Ovary (tissue), 7 donors: ENCODE measurements at regions not wholly inside any gene's neighbourhood (a gene's known extent, or its start where the extent isn't known, plus 50 kb on each side); places are given as distances from the start of the nearest gene placed in this dataset.

Experiments
- DNase-seq, 5 donors: peaks; one replicate each; pipeline ENCODE4 v3.0.0-alpha.2; 2019 to 2020
- H3K27ac ChIP-seq, 2 donors: fragments of 200-600 bp; one replicate each; pipeline versions ENCODE4 v1.5.1 to v1.8.0; 2019 to 2022
- H3K27me3 ChIP-seq: fragments of 200-600 bp; one replicate; pipeline ENCODE4 v1.8.0; 2022
- H3K36me3 ChIP-seq: fragments of 200-600 bp; sonication (generic); one replicate; pipeline ENCODE4 v1.5.1; 2019
- H3K4me1 ChIP-seq: one replicate; pipeline ENCODE4 v1.8.1; 2013; ENCODE audit warnings: mild to moderate bottlenecking, moderate library complexity; ENCODE audit not compliant: insufficient read depth
- H3K4me3 ChIP-seq: fragments of 200-600 bp; sonication (generic); one replicate; pipeline ENCODE4 v1.5.1; 2017
- H3K9me3 ChIP-seq, 2 donors: fragments of 200-600 bp in 1 of 2; sonication (generic) in 1 of 2; one replicate each; pipeline versions ENCODE4 v1.5.1 to v1.8.1; 2013 to 2019; ENCODE audit warnings: mild to moderate bottlenecking in 1 of 2, moderate library complexity in 1 of 2
- EP300 ChIP-seq: sonication (generic); formaldehyde crosslinking; IDR thresholded peaks from one replicate; pipeline ENCODE4 v1.6.1; 2017; ENCODE audit warnings: antibody characterized with exemption
- POLR2A ChIP-seq: fragments of 450-650 bp; IDR thresholded peaks from one replicate; pipeline ENCODE4 v1.6.1; 2017; ENCODE audit warnings: antibody characterized with exemption, mild to moderate bottlenecking, moderate library complexity
- WGBS, 3 donors: extraction: QIAGEN DNeasy Blood & Tissue Kit in 1 of 3; methylation state at CpG; one replicate each; pipeline versions ENCODE4 v1.1.5 to v1.1.7; 2013 to 2017; 5-methylcytosine and 5-hydroxymethylcytosine counted together
- intact Hi-C, 4 donors: fragments of 100-400 bp; cut with DNase I; formaldehyde crosslinking; loops; one replicate each; pipeline versions ENCODE4 v1.11.0 to v1.15.1; 2022 to 2023
- TF ChIP-seq, protein P1 (sequence below), 3 donors: fragments of 450-650 bp in 2 of 3; fragments of 200-600 bp in 1 of 3; IDR thresholded peaks; one replicate each; pipeline versions ENCODE4 v1.5.1 to v1.8.0; 2016 to 2022; ENCODE audit warnings: antibody characterized with exemption in 3 of 3, mild to moderate bottlenecking in 1 of 3
- donor health status: DM: no; HTN: no; CAD: no; lungs with moderate emphysema.
- donor health status: DM: no; HTN: no; CAD: no.
- donor health status: Bipolar disorder and iron deficiency.
- donor health status: DM: no; HTN: no; CAD: no.
- donor health status: DM: yes; HTN: yes; CAD: no.

DNA sequence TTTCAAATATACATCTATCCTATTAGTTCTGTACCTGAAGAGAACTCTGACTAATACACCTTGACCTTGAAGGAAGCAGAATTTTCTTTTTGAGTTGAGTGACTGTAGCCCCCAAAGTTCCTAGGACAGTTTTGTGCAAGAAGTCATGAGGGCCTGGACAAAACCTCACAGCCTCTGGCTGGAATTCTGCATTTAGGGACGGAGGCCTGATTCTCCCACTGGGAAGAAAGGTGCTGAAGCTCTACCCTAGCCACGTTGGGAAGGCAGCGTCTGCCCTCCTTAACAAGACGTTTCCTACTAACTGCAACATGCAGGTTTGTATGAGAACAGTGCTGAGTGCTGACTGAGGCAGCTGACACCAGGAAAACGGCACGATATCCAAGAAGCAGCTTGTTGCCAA, 74.4 kb upstream of the ZCCHC2 start:
- no peaks in the 10 kb centered on the region for H3K4me1 ChIP-seq
- 48 to 65% (median 54%) methylated on average over 6 of the region's 6 CpGs for WGBS, 3 donors
- DNase-seq: no peak
- TF ChIP-seq, protein P1, sequence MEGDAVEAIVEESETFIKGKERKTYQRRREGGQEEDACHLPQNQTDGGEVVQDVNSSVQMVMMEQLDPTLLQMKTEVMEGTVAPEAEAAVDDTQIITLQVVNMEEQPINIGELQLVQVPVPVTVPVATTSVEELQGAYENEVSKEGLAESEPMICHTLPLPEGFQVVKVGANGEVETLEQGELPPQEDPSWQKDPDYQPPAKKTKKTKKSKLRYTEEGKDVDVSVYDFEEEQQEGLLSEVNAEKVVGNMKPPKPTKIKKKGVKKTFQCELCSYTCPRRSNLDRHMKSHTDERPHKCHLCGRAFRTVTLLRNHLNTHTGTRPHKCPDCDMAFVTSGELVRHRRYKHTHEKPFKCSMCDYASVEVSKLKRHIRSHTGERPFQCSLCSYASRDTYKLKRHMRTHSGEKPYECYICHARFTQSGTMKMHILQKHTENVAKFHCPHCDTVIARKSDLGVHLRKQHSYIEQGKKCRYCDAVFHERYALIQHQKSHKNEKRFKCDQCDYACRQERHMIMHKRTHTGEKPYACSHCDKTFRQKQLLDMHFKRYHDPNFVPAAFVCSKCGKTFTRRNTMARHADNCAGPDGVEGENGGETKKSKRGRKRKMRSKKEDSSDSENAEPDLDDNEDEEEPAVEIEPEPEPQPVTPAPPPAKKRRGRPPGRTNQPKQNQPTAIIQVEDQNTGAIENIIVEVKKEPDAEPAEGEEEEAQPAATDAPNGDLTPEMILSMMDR (IDR thresholded peaks at IDR 0.05): no peak
- no peak for TF ChIP-seq POLR2A
- no peak for TF ChIP-seq EP300
- H3K4me3 ChIP-seq: no peak overlapping the region
- intact Hi-C loops: no loop called here
- H3K27me3 ChIP-seq: no peaks in the 10 kb centered on the region
- H3K27ac ChIP-seq: no peak overlapping the region
- H3K36me3 ChIP-seq: no peaks in the 10 kb centered on the region
- no peaks in the 10 kb centered on the region for H3K9me3 ChIP-seq

DNA sequence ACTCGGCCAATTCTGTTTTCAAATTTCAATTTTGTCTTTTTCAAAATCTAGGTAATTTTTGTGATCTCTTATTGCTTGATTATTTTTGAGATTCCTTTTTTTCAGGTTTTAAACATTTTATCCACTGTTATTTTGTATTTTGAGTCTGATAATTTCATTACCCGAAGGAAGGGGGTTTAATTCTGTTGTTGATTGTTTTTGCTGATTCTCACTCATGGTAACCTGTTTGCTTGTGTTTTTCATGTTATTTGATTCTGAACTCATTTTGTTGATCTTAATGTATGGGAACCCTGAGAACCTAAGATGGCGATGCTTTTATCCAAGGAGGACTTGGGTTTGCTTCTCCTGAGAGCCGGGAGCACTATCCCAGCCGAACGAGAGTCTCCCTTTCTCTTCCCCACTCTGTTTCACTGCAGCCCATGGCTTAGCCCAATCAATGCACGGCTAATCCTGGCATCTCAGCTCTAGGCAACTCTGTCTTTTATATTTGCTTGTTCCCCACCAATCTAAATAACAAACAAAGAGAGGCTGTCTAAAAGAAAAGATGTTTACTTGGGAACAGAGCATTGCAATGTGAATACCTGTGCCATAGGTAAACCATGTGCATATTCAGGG, 73.2 kb upstream of the ZCCHC2 start:
- TF ChIP-seq EP300 (no peak), POLR2A (no peak)
- TF ChIP-seq, protein P1 (IDR thresholded peaks at IDR 0.05): no peak
- intact Hi-C loops: no loop called here
- Histone ChIP-seq H3K27ac (no peak overlapping the region), H3K4me1 (no peaks in the 10 kb centered on the region), H3K27me3 (no peaks in the 10 kb centered on the region), H3K9me3 (no peaks in the 10 kb centered on the region), H3K36me3 (no peaks in the 10 kb centered on the region), H3K4me3 (no peak overlapping the region)
- no peak for DNase-seq
- WGBS, 3 donors: 95 to 97% (median 96%) methylated on average over 7 of the region's 7 CpGs

DNA sequence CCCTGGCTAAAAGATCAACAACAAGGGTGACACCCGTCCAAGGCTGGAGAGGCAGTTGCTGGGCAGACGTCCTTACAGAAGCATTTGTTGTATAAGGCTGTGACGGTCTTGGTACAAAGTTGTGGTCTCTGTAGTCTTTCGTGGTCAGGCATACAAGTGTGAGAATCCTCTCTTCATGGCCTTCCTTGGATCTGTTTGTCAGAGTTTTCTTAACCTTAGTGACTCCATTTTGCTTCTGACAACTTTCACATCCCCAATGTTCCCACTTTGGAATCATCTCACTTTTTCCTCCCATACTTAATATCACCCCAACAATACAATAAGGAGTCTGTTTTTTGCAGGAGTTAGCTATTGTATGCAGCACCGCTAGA, 72.7 kb upstream of the ZCCHC2 start:
- TF ChIP-seq, protein P1 (IDR thresholded peaks at IDR 0.05): no peak
- TF ChIP-seq POLR2A (no peak), EP300 (no peak)
- intact Hi-C loops: no loop called here
- H3K27ac ChIP-seq: no peak overlapping the region
- DNase-seq: no peak
- no peaks in the 10 kb centered on the region for H3K9me3 ChIP-seq
- H3K36me3 ChIP-seq: no peaks in the 10 kb centered on the region
- no peak overlapping the region for H3K4me3 ChIP-seq
- 85 to 87% (median 86%) methylated on average over 5 of the region's 5 CpGs for WGBS, 3 donors
- no peaks in the 10 kb centered on the region for H3K27me3 ChIP-seq
- no peaks in the 10 kb centered on the region for H3K4me1 ChIP-seq

DNA sequence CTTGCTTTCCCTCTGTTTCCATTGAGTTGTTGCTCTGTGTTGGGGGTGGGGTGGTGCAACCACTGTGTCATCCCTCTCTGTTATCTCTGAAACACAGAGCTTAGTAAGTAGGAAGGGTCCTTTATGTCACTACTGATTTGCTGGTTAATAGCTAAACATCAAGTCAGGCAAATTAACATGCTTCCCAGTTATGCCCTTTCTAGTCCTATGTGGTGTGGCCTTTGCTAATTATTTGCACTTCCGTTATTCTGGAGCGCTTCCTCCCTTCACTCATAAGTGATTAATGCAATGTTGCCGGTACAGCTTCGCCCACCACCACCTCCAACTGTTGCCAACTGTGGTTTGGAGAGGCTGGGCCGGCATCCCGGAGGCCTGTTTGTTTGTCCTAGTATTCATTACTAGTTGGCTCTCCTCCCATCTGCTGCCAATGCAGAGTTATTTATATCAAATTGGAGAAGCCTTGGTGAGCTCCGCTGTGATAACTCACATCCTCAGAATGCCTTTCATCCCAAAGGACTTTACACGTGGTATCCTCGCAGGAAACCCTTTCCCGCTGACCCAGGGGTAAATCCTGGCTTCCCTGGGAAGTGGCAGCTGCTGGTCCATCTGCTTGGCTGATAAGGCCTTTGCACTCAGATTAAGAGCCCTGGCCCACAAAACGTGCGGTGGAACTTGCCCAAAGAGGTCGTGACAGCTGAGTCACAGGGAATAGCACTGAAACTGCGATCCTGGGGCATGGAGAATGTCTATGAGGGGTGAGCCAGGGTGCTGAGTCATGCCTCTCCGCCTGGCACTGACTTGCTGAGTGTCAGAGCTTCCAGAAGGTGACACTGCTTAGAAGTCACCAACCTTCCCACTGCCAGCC, 72.0 kb upstream of the ZCCHC2 start:
- TF ChIP-seq EP300 (no peak), POLR2A (no peak)
- TF ChIP-seq, protein P1 (IDR thresholded peaks at IDR 0.05): no peak
- intact Hi-C loops: no loop called here
- Histone ChIP-seq H3K9me3 (no peaks in the 10 kb centered on the region), H3K36me3 (no peaks in the 10 kb centered on the region), H3K27ac (no peak overlapping the region), H3K4me1 (no peaks in the 10 kb centered on the region), H3K27me3 (no peaks in the 10 kb centered on the region), H3K4me3 (no peak overlapping the region)
- DNase-seq: peak in 2 of 5 donors; percentile 28 to 36
- WGBS, 3 donors: 32 to 47% (median 38%) methylated on average over 15 of the region's 15 CpGs
